Hepatocyte (in vitro differentiated cells): ENCODE measurements at regions not wholly inside any gene's neighbourhood (a gene's known extent, or its start where the extent isn't known, plus 50 kb on each side); places are given as distances from the start of the nearest gene placed in this dataset.

ENCODE experiments used
- EZH2 ChIP-seq: fragments of 200-600 bp; sonication (generic); IDR thresholded peaks from 2 replicates; pipeline ENCODE4 v1.6.1; 2016; ENCODE audit warnings: antibody characterized with exemption, mild to moderate bottlenecking, borderline replicate concordance
- EZH2phosphoT487 ChIP-seq: fragments of 200-600 bp; sonication (generic); IDR thresholded peaks from one replicate; pipeline ENCODE4 v1.6.1; 2018; ENCODE audit warnings: antibody characterized with exemption, mild to moderate bottlenecking, low read depth, moderate library complexity; ENCODE audit not compliant: unreplicated experiment, severe bottlenecking
- TF ChIP-seq, protein P1 (sequence below): fragments of 200-600 bp; sonication (generic); IDR thresholded peaks from 2 replicates; pipeline ENCODE4 v1.5.1; 2016; ENCODE audit warnings: antibody characterized with exemption, mild to moderate bottlenecking; ENCODE audit not compliant: poor library complexity

DNA sequence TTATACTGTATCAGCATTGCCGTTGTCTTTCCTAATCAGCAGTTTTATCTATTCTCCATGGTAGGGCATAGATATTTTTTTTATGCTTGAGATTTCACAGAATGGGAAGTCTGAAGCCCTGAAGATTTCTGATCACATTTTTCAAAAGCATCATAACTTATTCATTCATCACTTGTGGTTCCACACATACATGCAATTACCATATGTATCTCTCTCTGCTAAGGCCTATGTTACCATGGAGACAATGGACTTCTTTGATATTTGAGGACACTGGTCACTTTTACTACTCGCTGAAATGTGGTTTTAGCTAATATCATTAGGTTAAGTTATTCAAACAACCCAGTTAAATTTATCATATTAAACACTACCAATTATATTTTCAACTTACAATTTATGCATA, 1827.0 kb downstream of the MRPL39 start:
- TF ChIP-seq, protein P1, sequence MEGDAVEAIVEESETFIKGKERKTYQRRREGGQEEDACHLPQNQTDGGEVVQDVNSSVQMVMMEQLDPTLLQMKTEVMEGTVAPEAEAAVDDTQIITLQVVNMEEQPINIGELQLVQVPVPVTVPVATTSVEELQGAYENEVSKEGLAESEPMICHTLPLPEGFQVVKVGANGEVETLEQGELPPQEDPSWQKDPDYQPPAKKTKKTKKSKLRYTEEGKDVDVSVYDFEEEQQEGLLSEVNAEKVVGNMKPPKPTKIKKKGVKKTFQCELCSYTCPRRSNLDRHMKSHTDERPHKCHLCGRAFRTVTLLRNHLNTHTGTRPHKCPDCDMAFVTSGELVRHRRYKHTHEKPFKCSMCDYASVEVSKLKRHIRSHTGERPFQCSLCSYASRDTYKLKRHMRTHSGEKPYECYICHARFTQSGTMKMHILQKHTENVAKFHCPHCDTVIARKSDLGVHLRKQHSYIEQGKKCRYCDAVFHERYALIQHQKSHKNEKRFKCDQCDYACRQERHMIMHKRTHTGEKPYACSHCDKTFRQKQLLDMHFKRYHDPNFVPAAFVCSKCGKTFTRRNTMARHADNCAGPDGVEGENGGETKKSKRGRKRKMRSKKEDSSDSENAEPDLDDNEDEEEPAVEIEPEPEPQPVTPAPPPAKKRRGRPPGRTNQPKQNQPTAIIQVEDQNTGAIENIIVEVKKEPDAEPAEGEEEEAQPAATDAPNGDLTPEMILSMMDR = no peak
- no peak for TF ChIP-seq EZH2phosphoT487
- no peak for TF ChIP-seq EZH2
